HEK293 (cell line): ENCODE measurements at regions not wholly inside any gene's neighbourhood (a gene's known extent, or its start where the extent isn't known, plus 50 kb on each side); places are given as distances from the start of the nearest gene placed in this dataset.

Source experiments
- CTCF ChIA-PET: fragments of 350-600 bp; formaldehyde crosslinking; extraction: SDS; loops from one replicate; lab custom pipeline; 2021; ENCODE audit warnings: antibody characterized with exemption; lab: Yijun Ruan, JAX
- POLR2A ChIA-PET: fragments of 300-600 bp; formaldehyde crosslinking; extraction: SDS; loops from one replicate; lab custom pipeline; 2020; ENCODE audit warnings: antibody characterized with exemption, inconsistent platforms; lab: Yijun Ruan, JAX
- H3K27ac ChIP-seq: fragments of 200-500 bp; sonication (Bioruptor generic); 2 replicates; pipeline ENCODE4 v1.5.1; 2014; ENCODE audit warnings: low read depth, low read length, control low read depth, inconsistent platforms; ENCODE audit errors: extremely low read depth
- H3K36me3 ChIP-seq, 2 experiments: fragments of 200-500 bp in 1 of 2; sonication (Bioruptor generic) in 1 of 2; 1 replicate in 1 of 2; 2 replicates in 1 of 2; pipeline ENCODE4 v1.5.1; 2014 to 2017; ENCODE audit warnings: inconsistent platforms in 2 of 2, low read length in 2 of 2; ENCODE audit not compliant: control insufficient read depth in 2 of 2, insufficient read depth in 1 of 2
- H3K4me1 ChIP-seq: fragments of 200-500 bp; sonication (Bioruptor generic); 2 replicates; pipeline ENCODE4 v1.5.1; 2014; ENCODE audit warnings: mild to moderate bottlenecking, low read length, inconsistent platforms; ENCODE audit not compliant: control insufficient read depth, insufficient read depth
- H3K4me3 ChIP-seq: 2 replicates; pipeline ENCODE4 v1.5.1; 2011; ENCODE audit warnings: low read depth, mild to moderate bottlenecking, control low read depth, low read length, moderate library complexity
- H3K9me3 ChIP-seq: fragments of 200-500 bp; sonication (Bioruptor generic); 2 replicates; pipeline ENCODE4 v1.5.1; 2014; ENCODE audit warnings: low read depth, low read length, inconsistent platforms; ENCODE audit not compliant: control insufficient read depth, insufficient read depth
- PATZ1 ChIP-seq: fragments of 450-650 bp; formaldehyde crosslinking; IDR thresholded peaks from 2 replicates; pipeline ENCODE4 v1.5.1; 2016; ENCODE audit warnings: missing biosample characterization, missing genetic modification characterization
- PRDM1 ChIP-seq: fragments of 450-650 bp; formaldehyde crosslinking; IDR thresholded peaks from 2 replicates; pipeline ENCODE4; 2016; ENCODE audit warnings: missing biosample characterization, missing genetic modification characterization
- PRDM10 ChIP-seq: fragments of 450-650 bp; formaldehyde crosslinking; IDR thresholded peaks from 2 replicates; pipeline ENCODE4 v1.5.1; 2016; ENCODE audit warnings: missing biosample characterization, missing genetic modification characterization
- ZBTB10 ChIP-seq: fragments of 450-650 bp; formaldehyde crosslinking; IDR thresholded peaks from 2 replicates; pipeline ENCODE4 v1.5.1; 2016; ENCODE audit warnings: missing biosample characterization, missing genetic modification characterization
- ZIC2 ChIP-seq: fragments of 450-650 bp; formaldehyde crosslinking; IDR thresholded peaks from 2 replicates; pipeline ENCODE4 v1.5.1; 2016; ENCODE audit warnings: missing biosample characterization, missing genetic modification characterization
- ZNF239 ChIP-seq: fragments of 450-650 bp; formaldehyde crosslinking; IDR thresholded peaks from 2 replicates; pipeline ENCODE4 v1.5.1; 2016; ENCODE audit warnings: missing biosample characterization, missing genetic modification characterization
- ZNF311 ChIP-seq: fragments of 450-650 bp; formaldehyde crosslinking; IDR thresholded peaks from 2 replicates; pipeline ENCODE4 v1.5.1; 2017; ENCODE audit warnings: missing biosample characterization, missing genetic modification characterization, borderline replicate concordance
- ZNF324 ChIP-seq: fragments of 450-650 bp; formaldehyde crosslinking; IDR thresholded peaks from 2 replicates; pipeline ENCODE4 v1.5.1; 2016; ENCODE audit warnings: missing biosample characterization, missing genetic modification characterization
- ZNF335 ChIP-seq: fragments of 450-650 bp; formaldehyde crosslinking; conservative IDR thresholded peaks from 2 replicates; pipeline ENCODE4 v1.5.1; 2016; ENCODE audit warnings: missing biosample characterization, missing genetic modification characterization
- ZNF530 ChIP-seq: fragments of 450-650 bp; formaldehyde crosslinking; IDR thresholded peaks from 2 replicates; pipeline ENCODE4 v1.5.1; 2016; ENCODE audit warnings: low read depth, missing biosample characterization, missing genetic modification characterization
- ZNF707 ChIP-seq: fragments of 450-650 bp; formaldehyde crosslinking; IDR thresholded peaks from 2 replicates; pipeline ENCODE4 v1.5.1; 2016; ENCODE audit warnings: missing biosample characterization, missing genetic modification characterization
- ZNF747 ChIP-seq: fragments of 450-650 bp; formaldehyde crosslinking; IDR thresholded peaks from 2 replicates; pipeline ENCODE4 v1.5.1; 2016; ENCODE audit warnings: missing biosample characterization, missing genetic modification characterization
- ZNF777 ChIP-seq: fragments of 450-650 bp; formaldehyde crosslinking; IDR thresholded peaks from 2 replicates; pipeline ENCODE4 v1.5.1; 2017; ENCODE audit warnings: missing biosample characterization, missing genetic modification characterization, borderline replicate concordance
- ZSCAN30 ChIP-seq: fragments of 450-650 bp; IDR thresholded peaks from 2 replicates; pipeline ENCODE4 v1.5.1; 2018; ENCODE audit warnings: missing biosample characterization, mild to moderate bottlenecking, missing genetic modification characterization, moderate library complexity

GRCh38 chr14:22036541-22037239 is 363.1 kb upstream of the OR4E1 start (continued):
- no peak for TF ChIP-seq ZNF311 (tag by site-specific recombination)
- TF ChIP-seq ZSCAN30 (tag by site-specific recombination): no peak
- TF ChIP-seq, all 188 proteins: peak for 0

GRCh38 chr14:22026527-22026926 is 352.9 kb upstream of the OR4E1 start:
- CTCF ChIA-PET: interaction anchor here (0.7 to 2.6 kb wide), 7 partner anchors 9 to 48 kb away, joined by 3 to 11 read pairs (median 4); no protein-coding TSS in a partner anchor

GRCh38 chr14:22025879-22026278 is 352.3 kb upstream of the OR4E1 start:
- POLR2A ChIA-PET: no interaction called here
- Histone ChIP-seq H3K9me3 (no peaks in the 10 kb centered on the region), H3K27ac (no peak overlapping the region), H3K36me3 (no peaks in the 10 kb centered on the region), H3K4me1 (no peaks in the 10 kb centered on the region), H3K4me3 (no peak overlapping the region)
- peak; percentile 15; the same call in 1 of the 2 replicates for TF ChIP-seq PRDM10 (tag by site-specific recombination)
- no peak for TF ChIP-seq ZNF530
- no peak for TF ChIP-seq ZNF747 (tag by site-specific recombination)
- CTCF ChIA-PET: interaction anchor here (1.0 to 2.0 kb wide), 7 partner anchors 10 to 48 kb away, joined by 3 to 6 read pairs (median 4); no protein-coding TSS in a partner anchor

More at GRCh38 chr14:22026527-22026926, 352.9 kb upstream of the OR4E1 start:
- POLR2A ChIA-PET: no interaction called here
- TF ChIP-seq ZNF335 (tag by site-specific recombination): peak; percentile 70
- TF ChIP-seq ZNF707: no peak
- no peak for TF ChIP-seq ZNF324 (tag by site-specific recombination)
- no peak for TF ChIP-seq PATZ1 (tag by site-specific recombination)
- TF ChIP-seq ZNF777 (tag by site-specific recombination): no peak
- TF ChIP-seq ZIC2 (tag by site-specific recombination): 0 out of 2 replicates have a peak, but pooled peaks have one; percentile 23
- Histone ChIP-seq H3K9me3 (no peaks in the 10 kb centered on the region), H3K27ac (no peak overlapping the region), H3K4me1 (no peaks in the 10 kb centered on the region), H3K36me3 (no peaks in the 10 kb centered on the region), H3K4me3 (no peak overlapping the region)

GRCh38 chr14:22024137-22024536 is 350.5 kb upstream of the OR4E1 start:
- Histone ChIP-seq H3K4me3 (no peak overlapping the region), H3K27ac (no peak overlapping the region), H3K4me1 (no peaks in the 10 kb centered on the region), H3K36me3 (no peaks in the 10 kb centered on the region), H3K9me3 (no peaks in the 10 kb centered on the region)
- ChIA-PET CTCF (interaction anchor here (0.6 to 1.1 kb wide), 4 partner anchors 16 to 107 kb away, joined by 3 to 4 read pairs (median 4); no protein-coding TSS in a partner anchor), POLR2A (no interaction called here)
- no peak for TF ChIP-seq ZNF239 (tag by site-specific recombination)
- no peak for TF ChIP-seq PRDM1 (tag by site-specific recombination)
- TF ChIP-seq ZBTB10 (tag by site-specific recombination): no peak
